GM12878 (cell line): ENCODE measurements at regions not wholly inside any gene's neighbourhood (a gene's known extent, or its start where the extent isn't known, plus 50 kb on each side); places are given as distances from the start of the nearest gene placed in this dataset.

ENCODE experiments used
- ATAC-seq: fragments of 200-7000 bp; cut with Tn5 transposase; 3 replicates; pipeline ENCODE4 v1.9.1; 2020; ENCODE audit warnings: mild to moderate bottlenecking, moderate library complexity
- BruUV-seq: library from RNA; stranded (reverse); fragments of 400-500 nt; replicated peaks from 2 replicates; lab custom pipeline; 2021; lab: Mats Ljungman, UMichigan
- CTCF ChIA-PET: fragments of 300-600 bp; sonication (Branson Sonifier 250); formaldehyde crosslinking; extraction: SDS; loops from one replicate; lab custom pipeline; 2021; ENCODE audit warnings: inconsistent platforms; lab: Yijun Ruan, JAX
- POLR2A ChIA-PET: fragments of 350-600 bp; formaldehyde crosslinking; extraction: SDS; loops from one replicate; lab custom pipeline; 2021; ENCODE audit warnings: inconsistent platforms; lab: Charles Lee
- RAD21 ChIA-PET: fragments of 300-600 bp; sonication (Branson Sonifier 250); formaldehyde crosslinking; loops from one replicate; lab custom pipeline; 2023; ENCODE audit warnings: antibody characterized with exemption; ENCODE audit not compliant: unreplicated experiment; lab: Charles Lee
- SMC1A ChIA-PET: fragments of 300-600 bp; sonication (Branson Sonifier 250); formaldehyde crosslinking; loops from one replicate; lab custom pipeline; 2023; ENCODE audit not compliant: unreplicated experiment, uncharacterized antibody; lab: Charles Lee
- DNase-seq: peaks from one replicate; pipeline ENCODE4 v3.0.0-alpha.2; 2011; ENCODE audit warnings: low read depth, low spot score
- FAIRE-seq: peaks from 3 replicates; lab custom pipeline; 2011; peaks lifted over from hg19 to GRCh38; lab: Jason Lieb, UNC
- H2AFZ ChIP-seq: 2 replicates; pipeline ENCODE4 v1.6.0; 2011; ENCODE audit warnings: low read depth, low read length, control low read depth; ENCODE audit not compliant: control insufficient read depth
- H3K27ac ChIP-seq: 2 replicates; pipeline ENCODE4 v1.5.1; 2011; ENCODE audit warnings: control low read depth; ENCODE audit not compliant: control insufficient read depth, insufficient read depth
- H3K27me3 ChIP-seq, 2 experiments: replicated peaks in 1 of 2; 2 replicates each; pipeline versions ENCODE4 v1.6.0 to v1.6.1; 2011; ENCODE audit warnings: low read length in 1 of 2; ENCODE audit not compliant: control insufficient read depth in 2 of 2, insufficient read depth in 2 of 2
- H3K36me3 ChIP-seq, 2 experiments: 2 replicates each; pipeline ENCODE4 v1.5.1; 2011; ENCODE audit warnings: low read length in 1 of 2; ENCODE audit not compliant: control insufficient read depth in 2 of 2, insufficient read depth in 2 of 2
- H3K4me1 ChIP-seq: 2 replicates; pipeline ENCODE4 v1.6.1; 2011; ENCODE audit warnings: mild to moderate bottlenecking, low read length, moderate library complexity, mixed read lengths; ENCODE audit not compliant: control insufficient read depth, insufficient read depth
- H3K4me2 ChIP-seq: 2 replicates; pipeline ENCODE4 v1.6.0; 2011; ENCODE audit warnings: control low read depth; ENCODE audit not compliant: control insufficient read depth, insufficient read depth
- H3K4me3 ChIP-seq: fragments of 200-600 bp; sonication (generic); 2 replicates; pipeline ENCODE4 v1.5.1; 2016
- H3K79me2 ChIP-seq: 2 replicates; pipeline ENCODE4 v1.6.0; 2011; ENCODE audit warnings: low read length; ENCODE audit not compliant: control insufficient read depth, insufficient read depth
- H3K9ac ChIP-seq: 2 replicates; pipeline ENCODE4 v1.8.0; 2011; ENCODE audit warnings: low read length, control low read depth, mixed read lengths; ENCODE audit not compliant: control insufficient read depth, insufficient read depth
- H3K9me3 ChIP-seq: replicated peaks from 3 replicates; pipeline ENCODE4 v1.5.1; 2011; ENCODE audit warnings: mild to moderate bottlenecking, low read length; ENCODE audit not compliant: control insufficient read depth, insufficient read depth
- H4K20me1 ChIP-seq: 2 replicates; pipeline ENCODE4 v1.6.0; 2011; ENCODE audit not compliant: control insufficient read depth, insufficient read depth
- CHD4 ChIP-seq: fragments of 200-600 bp; sonication (generic); IDR thresholded peaks from 2 replicates; pipeline ENCODE4 v1.6.1; 2016; ENCODE audit warnings: mild to moderate bottlenecking
- DPF2 ChIP-seq: fragments of 450-650 bp; IDR thresholded peaks from 2 replicates; pipeline ENCODE4 v1.6.1; 2017; ENCODE audit warnings: mild to moderate bottlenecking
- ETV6 ChIP-seq, 2 experiments: fragments of 450-650 bp in 1 of 2; IDR thresholded peaks in 1 of 2; conservative IDR thresholded peaks in 1 of 2; 2 replicates each; pipeline ENCODE4 v1.6.1; 2014; ENCODE audit warnings: antibody characterized with exemption in 1 of 2, borderline replicate concordance in 1 of 2, low read depth in 1 of 2, mild to moderate bottlenecking in 1 of 2, moderate library complexity in 1 of 2
- HDAC6 ChIP-seq: fragments of 200-600 bp; sonication (generic); IDR thresholded peaks from one replicate; pipeline ENCODE4 v1.8.0; 2017; ENCODE audit warnings: antibody characterized with exemption; ENCODE audit not compliant: unreplicated experiment
- NR2C2 ChIP-seq: IDR thresholded peaks from 2 replicates; pipeline ENCODE4 v1.6.1; 2011; ENCODE audit warnings: borderline replicate concordance, low read depth; ENCODE audit not compliant: control insufficient read depth, insufficient read length
- POLR2AphosphoS5 ChIP-seq: IDR thresholded peaks from 2 replicates; pipeline ENCODE4 v1.6.1; 2011; ENCODE audit warnings: mild to moderate bottlenecking, low read length, inconsistent platforms
- RB1 ChIP-seq: fragments of 450-650 bp; formaldehyde crosslinking; IDR thresholded peaks from 2 replicates; pipeline ENCODE4 v1.6.1; 2017; ENCODE audit warnings: mild to moderate bottlenecking, borderline replicate concordance
- RELA ChIP-seq: fragments of 450-650 bp; IDR thresholded peaks from 2 replicates; pipeline ENCODE4 v1.8.0; 2014; ENCODE audit warnings: borderline replicate concordance; ENCODE audit not compliant: partially characterized antibody
- SUPT20H ChIP-seq: IDR thresholded peaks from 2 replicates; pipeline ENCODE4 v1.6.1; 2011; ENCODE audit warnings: low read depth, mild to moderate bottlenecking, low read length, moderate library complexity, borderline replicate concordance; ENCODE audit not compliant: control insufficient read depth
- TAF1 ChIP-seq: IDR thresholded peaks from 2 replicates; pipeline ENCODE4 v1.6.1; 2011; ENCODE audit warnings: mild to moderate bottlenecking, low read depth, low read length, borderline replicate concordance
- YBX1 ChIP-seq: fragments of 450-650 bp; IDR thresholded peaks from 2 replicates; pipeline ENCODE4 v1.6.1; 2016; ENCODE audit warnings: antibody characterized with exemption
- YY1 ChIP-seq: IDR thresholded peaks from 2 replicates; pipeline ENCODE4 v1.6.1; 2011; ENCODE audit warnings: low read depth, mild to moderate bottlenecking, low read length
- ZNF207 ChIP-seq: fragments of 450-650 bp; IDR thresholded peaks from 2 replicates; pipeline ENCODE4 v1.6.1; 2014; ENCODE audit warnings: antibody characterized with exemption, mild to moderate bottlenecking, borderline replicate concordance
- whole genome bisulfite sequencing: methylation state at CpG from one replicate; pipeline ENCODE4 v1.1.6; 2016; ENCODE audit warnings: low lambda C conversion rate; ENCODE audit not compliant: insufficient replicate concordance, insufficient coverage; ENCODE audit errors: missing lambda C conversion rate; 5-methylcytosine and 5-hydroxymethylcytosine counted together
- in situ Hi-C: fragments of 300-500 bp; cut with MboI; formaldehyde crosslinking; loops from 9 replicates; pipeline ENCODE4 v1.14.3; 2018; ENCODE audit warnings: mixed read lengths
- intact Hi-C: fragments of 100-400 bp; cut with micrococcal nuclease; formaldehyde crosslinking; loops from one replicate; pipeline ENCODE4 v1.14.2; 2022; ENCODE audit not compliant: unreplicated experiment
- TF ChIP-seq, protein P1 (sequence below): IDR thresholded peaks from 2 replicates; pipeline ENCODE4 v1.6.1; 2012; ENCODE audit warnings: improper control_type of control experiment, low read depth, low read length; ENCODE audit not compliant: insufficient replicate concordance
- TF ChIP-seq, protein P2 (sequence below): fragments of 450-650 bp; IDR thresholded peaks from 2 replicates; pipeline ENCODE4 v1.6.1; 2017; ENCODE audit warnings: mild to moderate bottlenecking, low read depth, inconsistent platforms; ENCODE audit not compliant: poor library complexity, severe bottlenecking
- TF ChIP-seq, protein P3 (sequence below): fragments of 450-650 bp; IDR thresholded peaks from 2 replicates; pipeline ENCODE4 v1.6.1; 2016; ENCODE audit warnings: mild to moderate bottlenecking

DNA sequence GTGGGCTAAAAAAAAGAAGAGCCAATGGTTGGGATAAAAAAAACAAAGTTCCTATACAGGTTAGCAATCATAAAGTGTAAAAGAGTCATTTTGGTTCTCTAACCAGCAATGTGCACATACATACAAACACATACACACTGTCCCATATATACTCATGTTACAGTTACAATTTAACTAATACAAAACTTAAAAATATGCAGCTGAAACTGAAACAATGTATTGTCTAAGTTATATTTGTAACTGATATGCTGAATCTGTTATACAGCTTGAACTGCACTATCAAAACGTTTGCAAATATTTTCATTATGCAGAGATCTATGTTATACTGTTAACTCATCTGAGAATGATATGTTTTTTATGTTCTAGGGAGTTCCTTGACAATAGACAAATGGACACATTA, 173.7 kb downstream of the KLF12 start:
- ATAC-seq: peak; percentile 42; the same call in 2 of the 3 replicates
- no peaks in the 10 kb centered on the region for H4K20me1 ChIP-seq
- ChIA-PET SMC1A (interaction anchor here (1.2 to 1.4 kb wide), 3 partner anchors 11 to 64 kb away, joined by 3 to 4 read pairs (median 4); no protein-coding TSS in a partner anchor), CTCF (interaction anchor here (1.1 kb wide), 1 partner anchor 103 kb away, joined by 3 read pairs; no protein-coding TSS in a partner anchor), POLR2A (no interaction called here), RAD21 (interaction anchor here (1.0 kb wide), 1 partner anchor 31 kb away, joined by 3 read pairs; no protein-coding TSS in a partner anchor)
- intact Hi-C loops: loop anchor here (10.0 kb wide), 1 partner anchor 174 kb away; the partner anchor contains the start of gene KLF12
- no peak overlapping the region for H3K4me2 ChIP-seq
- 0 out of 2 replicates have a peak, but pooled peaks cover 2% of the 10 kb centered on the region for H3K4me1 ChIP-seq
- H3K36me3 ChIP-seq: no peaks in the 10 kb centered on the region
- no peak overlapping the region for H3K9ac ChIP-seq
- no peaks in the 10 kb centered on the region for H3K9me3 ChIP-seq
- no peak for DNase-seq
- BruUV-seq: no TSS peak
- 13% methylated on average over 1 of the region's 1 CpG for WGBS
- no peak overlapping the region for H3K4me3 ChIP-seq
- in situ Hi-C loops: no loop called here
- H3K79me2 ChIP-seq: peaks cover 3% of the 10 kb centered on the region; the same call in 1 of the 2 replicates
- H3K27me3 ChIP-seq: no peaks in the 10 kb centered on the region
- H2AFZ ChIP-seq: no peak overlapping the region
- FAIRE-seq: no peak
- H3K27ac ChIP-seq: no peak overlapping the region
- TF ChIP-seq CHD4 (no peak), YBX1 (no peak), SUPT20H (no peak), POLR2AphosphoS5 (no peak), ZNF207 (no peak), HDAC6 (no peak), DPF2 (no peak), YY1 (no peak), NR2C2 (no peak), TAF1 (no peak), ETV6 (conservative IDR thresholded peaks at IDR 0.05 in 1 of 2, IDR thresholded peaks at IDR 0.05 in 1 of 2; ENCODE audit: borderline replicate concordance in 1 of 2, low read depth in 1 of 2) (no peak), RB1 (no peak), RELA (no peak)
- TF ChIP-seq, protein P1, sequence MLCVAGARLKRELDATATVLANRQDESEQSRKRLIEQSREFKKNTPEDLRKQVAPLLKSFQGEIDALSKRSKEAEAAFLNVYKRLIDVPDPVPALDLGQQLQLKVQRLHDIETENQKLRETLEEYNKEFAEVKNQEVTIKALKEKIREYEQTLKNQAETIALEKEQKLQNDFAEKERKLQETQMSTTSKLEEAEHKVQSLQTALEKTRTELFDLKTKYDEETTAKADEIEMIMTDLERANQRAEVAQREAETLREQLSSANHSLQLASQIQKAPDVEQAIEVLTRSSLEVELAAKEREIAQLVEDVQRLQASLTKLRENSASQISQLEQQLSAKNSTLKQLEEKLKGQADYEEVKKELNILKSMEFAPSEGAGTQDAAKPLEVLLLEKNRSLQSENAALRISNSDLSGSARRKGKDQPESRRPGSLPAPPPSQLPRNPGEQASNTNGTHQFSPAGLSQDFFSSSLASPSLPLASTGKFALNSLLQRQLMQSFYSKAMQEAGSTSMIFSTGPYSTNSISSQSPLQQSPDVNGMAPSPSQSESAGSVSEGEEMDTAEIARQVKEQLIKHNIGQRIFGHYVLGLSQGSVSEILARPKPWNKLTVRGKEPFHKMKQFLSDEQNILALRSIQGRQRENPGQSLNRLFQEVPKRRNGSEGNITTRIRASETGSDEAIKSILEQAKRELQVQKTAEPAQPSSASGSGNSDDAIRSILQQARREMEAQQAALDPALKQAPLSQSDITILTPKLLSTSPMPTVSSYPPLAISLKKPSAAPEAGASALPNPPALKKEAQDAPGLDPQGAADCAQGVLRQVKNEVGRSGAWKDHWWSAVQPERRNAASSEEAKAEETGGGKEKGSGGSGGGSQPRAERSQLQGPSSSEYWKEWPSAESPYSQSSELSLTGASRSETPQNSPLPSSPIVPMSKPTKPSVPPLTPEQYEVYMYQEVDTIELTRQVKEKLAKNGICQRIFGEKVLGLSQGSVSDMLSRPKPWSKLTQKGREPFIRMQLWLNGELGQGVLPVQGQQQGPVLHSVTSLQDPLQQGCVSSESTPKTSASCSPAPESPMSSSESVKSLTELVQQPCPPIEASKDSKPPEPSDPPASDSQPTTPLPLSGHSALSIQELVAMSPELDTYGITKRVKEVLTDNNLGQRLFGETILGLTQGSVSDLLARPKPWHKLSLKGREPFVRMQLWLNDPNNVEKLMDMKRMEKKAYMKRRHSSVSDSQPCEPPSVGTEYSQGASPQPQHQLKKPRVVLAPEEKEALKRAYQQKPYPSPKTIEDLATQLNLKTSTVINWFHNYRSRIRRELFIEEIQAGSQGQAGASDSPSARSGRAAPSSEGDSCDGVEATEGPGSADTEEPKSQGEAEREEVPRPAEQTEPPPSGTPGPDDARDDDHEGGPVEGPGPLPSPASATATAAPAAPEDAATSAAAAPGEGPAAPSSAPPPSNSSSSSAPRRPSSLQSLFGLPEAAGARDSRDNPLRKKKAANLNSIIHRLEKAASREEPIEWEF: no peak
- TF ChIP-seq, protein P2, sequence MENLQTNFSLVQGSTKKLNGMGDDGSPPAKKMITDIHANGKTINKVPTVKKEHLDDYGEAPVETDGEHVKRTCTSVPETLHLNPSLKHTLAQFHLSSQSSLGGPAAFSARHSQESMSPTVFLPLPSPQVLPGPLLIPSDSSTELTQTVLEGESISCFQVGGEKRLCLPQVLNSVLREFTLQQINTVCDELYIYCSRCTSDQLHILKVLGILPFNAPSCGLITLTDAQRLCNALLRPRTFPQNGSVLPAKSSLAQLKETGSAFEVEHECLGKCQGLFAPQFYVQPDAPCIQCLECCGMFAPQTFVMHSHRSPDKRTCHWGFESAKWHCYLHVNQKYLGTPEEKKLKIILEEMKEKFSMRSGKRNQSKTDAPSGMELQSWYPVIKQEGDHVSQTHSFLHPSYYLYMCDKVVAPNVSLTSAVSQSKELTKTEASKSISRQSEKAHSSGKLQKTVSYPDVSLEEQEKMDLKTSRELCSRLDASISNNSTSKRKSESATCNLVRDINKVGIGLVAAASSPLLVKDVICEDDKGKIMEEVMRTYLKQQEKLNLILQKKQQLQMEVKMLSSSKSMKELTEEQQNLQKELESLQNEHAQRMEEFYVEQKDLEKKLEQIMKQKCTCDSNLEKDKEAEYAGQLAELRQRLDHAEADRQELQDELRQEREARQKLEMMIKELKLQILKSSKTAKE: no peak
- TF ChIP-seq, protein P3, sequence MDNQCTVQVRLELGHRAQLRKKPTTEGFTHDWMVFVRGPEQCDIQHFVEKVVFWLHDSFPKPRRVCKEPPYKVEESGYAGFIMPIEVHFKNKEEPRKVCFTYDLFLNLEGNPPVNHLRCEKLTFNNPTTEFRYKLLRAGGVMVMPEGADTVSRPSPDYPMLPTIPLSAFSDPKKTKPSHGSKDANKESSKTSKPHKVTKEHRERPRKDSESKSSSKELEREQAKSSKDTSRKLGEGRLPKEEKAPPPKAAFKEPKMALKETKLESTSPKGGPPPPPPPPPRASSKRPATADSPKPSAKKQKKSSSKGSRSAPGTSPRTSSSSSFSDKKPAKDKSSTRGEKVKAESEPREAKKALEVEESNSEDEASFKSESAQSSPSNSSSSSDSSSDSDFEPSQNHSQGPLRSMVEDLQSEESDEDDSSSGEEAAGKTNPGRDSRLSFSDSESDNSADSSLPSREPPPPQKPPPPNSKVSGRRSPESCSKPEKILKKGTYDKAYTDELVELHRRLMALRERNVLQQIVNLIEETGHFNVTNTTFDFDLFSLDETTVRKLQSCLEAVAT: no peak
